ENCODE measurements at regions not wholly inside any gene's neighbourhood (a gene's known extent, or its start where the extent isn't known, plus 50 kb on each side); places are given as distances from the start of the nearest gene placed in this dataset.

DNA sequence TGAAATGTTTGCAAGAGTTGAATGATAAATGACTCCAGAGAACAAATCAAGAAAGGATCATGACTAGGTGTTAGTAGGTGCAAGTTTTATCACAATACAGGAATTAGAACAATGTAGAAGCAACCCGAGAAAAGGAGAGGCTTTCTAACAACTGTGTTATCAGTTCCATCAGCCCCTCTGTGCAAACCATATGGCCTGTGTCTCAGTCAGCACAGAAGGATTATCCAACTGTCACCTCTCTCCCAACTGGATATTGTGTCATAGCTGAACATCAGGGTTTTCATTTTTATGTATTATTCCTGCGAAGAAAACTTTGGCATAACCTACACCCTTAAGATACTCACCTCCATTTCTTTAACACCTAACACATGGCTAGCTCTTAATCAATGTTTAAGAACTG is 321.6 kb upstream of the RND3 start:
- H3K4me3 Mint-ChIP-seq, result no peak overlapping the region
- no peaks in the 10 kb centered on the region for H3K27me3 Mint-ChIP-seq
- Histone ChIP-seq H3K36me3 (ENCODE audit: insufficient read depth, low read length) (no peaks in the 10 kb centered on the region), H3K4me3 (ENCODE audit: low read length) (no peak overlapping the region), H3K27me3 (ENCODE audit: control insufficient read depth in 1 of 2, insufficient read depth in 2 of 2, low read length in 2 of 2) (no peaks in the 10 kb centered on the region), H3K27ac (ENCODE audit: low read depth in 1 of 2, low read length in 2 of 2) (no peak overlapping the region), H3K9me3 (ENCODE audit: control insufficient read depth in 1 of 2, insufficient read depth in 1 of 2, low read length in 2 of 2) (no peaks in the 10 kb centered on the region), H3K4me1 (ENCODE audit: insufficient read depth, low read length) (no peaks in the 10 kb centered on the region)
- no peaks in the 10 kb centered on the region for H3K36me3 Mint-ChIP-seq (ENCODE audit: low read depth)
- POLR2A ChIA-PET, result no interaction called here
- H3K27ac Mint-ChIP-seq, result no peak overlapping the region
- no peaks in the 10 kb centered on the region for H3K9me3 Mint-ChIP-seq
- CTCF ChIA-PET, result no interaction called here
- H3K4me1 Mint-ChIP-seq (ENCODE audit: low read depth), result no peaks in the 10 kb centered on the region
- no peak for ATAC-seq (ENCODE audit: poor library complexity)
- intact Hi-C loops (cut with DNase I, micrococcal nuclease), result no loop called here
- no peak for DNase-seq
- TF ChIP-seq, protein P1, sequence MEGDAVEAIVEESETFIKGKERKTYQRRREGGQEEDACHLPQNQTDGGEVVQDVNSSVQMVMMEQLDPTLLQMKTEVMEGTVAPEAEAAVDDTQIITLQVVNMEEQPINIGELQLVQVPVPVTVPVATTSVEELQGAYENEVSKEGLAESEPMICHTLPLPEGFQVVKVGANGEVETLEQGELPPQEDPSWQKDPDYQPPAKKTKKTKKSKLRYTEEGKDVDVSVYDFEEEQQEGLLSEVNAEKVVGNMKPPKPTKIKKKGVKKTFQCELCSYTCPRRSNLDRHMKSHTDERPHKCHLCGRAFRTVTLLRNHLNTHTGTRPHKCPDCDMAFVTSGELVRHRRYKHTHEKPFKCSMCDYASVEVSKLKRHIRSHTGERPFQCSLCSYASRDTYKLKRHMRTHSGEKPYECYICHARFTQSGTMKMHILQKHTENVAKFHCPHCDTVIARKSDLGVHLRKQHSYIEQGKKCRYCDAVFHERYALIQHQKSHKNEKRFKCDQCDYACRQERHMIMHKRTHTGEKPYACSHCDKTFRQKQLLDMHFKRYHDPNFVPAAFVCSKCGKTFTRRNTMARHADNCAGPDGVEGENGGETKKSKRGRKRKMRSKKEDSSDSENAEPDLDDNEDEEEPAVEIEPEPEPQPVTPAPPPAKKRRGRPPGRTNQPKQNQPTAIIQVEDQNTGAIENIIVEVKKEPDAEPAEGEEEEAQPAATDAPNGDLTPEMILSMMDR (IDR thresholded peaks at IDR 0.05), result no peak

DNA sequence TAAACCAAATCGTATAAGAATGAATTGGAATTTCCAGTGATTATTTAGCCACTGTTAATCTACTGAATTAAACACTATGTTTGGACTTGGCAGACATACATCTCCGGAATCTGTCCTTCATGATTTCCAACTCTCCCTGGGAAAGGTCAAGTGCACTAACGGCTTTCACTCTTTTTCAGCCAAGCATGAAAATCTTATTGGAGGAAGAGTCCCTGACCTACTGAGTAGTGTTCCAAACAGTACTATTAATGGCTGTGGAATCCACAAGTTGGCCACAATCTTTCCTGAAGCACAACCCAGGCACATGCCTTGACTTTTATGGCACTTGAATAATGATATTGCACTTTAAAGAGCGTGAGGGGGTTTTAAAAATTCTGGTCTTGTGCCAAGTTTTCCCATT is 318.9 kb upstream of the RND3 start:
- ATAC-seq (ENCODE audit: poor library complexity) (no peak), DNase-seq (no peak)
- Mint-ChIP-seq H3K4me1 (ENCODE audit: low read depth) (no peaks in the 10 kb centered on the region), H3K4me3 (no peak overlapping the region), H3K27ac (no peak overlapping the region), H3K36me3 (ENCODE audit: low read depth) (no peaks in the 10 kb centered on the region), H3K9me3 (no peaks in the 10 kb centered on the region), H3K27me3 (no peaks in the 10 kb centered on the region)
- no peaks in the 10 kb centered on the region for H3K36me3 ChIP-seq (ENCODE audit: insufficient read depth, low read length)
- TF ChIP-seq, protein P1 (IDR thresholded peaks at IDR 0.05), result no peak
- H3K4me3 ChIP-seq (ENCODE audit: low read length), result no peak overlapping the region
- CTCF ChIA-PET, result no interaction called here
- POLR2A ChIA-PET, result no interaction called here
- intact Hi-C loops (cut with DNase I, micrococcal nuclease), result no loop called here
- no peak overlapping the region for H3K27ac ChIP-seq (ENCODE audit: low read depth in 1 of 2, low read length in 2 of 2)
- peaks cover 0 to 3% of the 10 kb centered on the region in 2 experiments for H3K9me3 ChIP-seq (ENCODE audit: control insufficient read depth in 1 of 2, insufficient read depth in 1 of 2, low read length in 2 of 2)
- no peaks in the 10 kb centered on the region for H3K4me1 ChIP-seq (ENCODE audit: insufficient read depth, low read length)
- H3K27me3 ChIP-seq (ENCODE audit: control insufficient read depth in 1 of 2, insufficient read depth in 2 of 2, low read length in 2 of 2), result no peaks in the 10 kb centered on the region

DNA sequence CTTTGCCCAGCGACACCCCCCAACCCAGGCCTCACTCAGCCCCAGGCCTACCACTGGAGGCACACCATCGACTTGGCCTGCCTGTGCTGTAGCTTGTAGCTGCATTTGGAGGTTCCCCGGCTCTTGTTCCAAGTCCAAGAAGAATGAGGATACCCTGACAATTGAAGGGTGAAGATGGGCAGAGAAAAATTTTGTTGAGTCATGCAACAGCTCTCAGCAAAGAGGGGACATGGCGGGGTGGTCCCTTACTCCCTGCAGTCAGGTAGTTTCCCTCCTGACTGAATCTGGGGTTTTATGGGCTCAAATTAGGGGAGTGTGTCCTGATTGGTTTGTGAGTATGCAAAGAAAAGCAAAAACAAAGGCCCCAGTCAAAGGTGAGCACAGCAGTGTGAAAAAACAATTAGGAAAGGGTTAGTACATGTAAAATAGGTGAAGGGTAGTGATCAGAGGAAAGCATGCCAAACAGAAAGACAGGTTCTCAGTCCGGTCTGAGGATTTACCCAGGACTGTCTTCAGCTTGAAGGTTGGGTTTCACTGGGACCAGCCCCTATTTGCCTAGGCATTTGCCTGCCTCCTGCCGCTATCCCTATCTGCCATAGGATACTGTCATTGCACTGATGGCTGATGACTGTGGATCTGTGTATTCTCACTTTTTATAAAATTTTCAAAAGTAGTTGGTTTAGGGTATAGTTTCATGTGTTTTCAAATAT is 316.4 kb upstream of the RND3 start:
- intact Hi-C loops (cut with DNase I, micrococcal nuclease), result no loop called here
- H3K4me1 ChIP-seq (ENCODE audit: insufficient read depth, low read length), result no peaks in the 10 kb centered on the region
- ChIA-PET CTCF (no interaction called here), POLR2A (no interaction called here)
- Mint-ChIP-seq H3K36me3 (ENCODE audit: low read depth) (no peaks in the 10 kb centered on the region), H3K9me3 (no peaks in the 10 kb centered on the region), H3K4me3 (no peak overlapping the region), H3K27ac (no peak overlapping the region), H3K27me3 (no peaks in the 10 kb centered on the region), H3K4me1 (ENCODE audit: low read depth) (no peaks in the 10 kb centered on the region)
- no peaks in the 10 kb centered on the region for H3K36me3 ChIP-seq (ENCODE audit: insufficient read depth, low read length)
- ATAC-seq (ENCODE audit: poor library complexity), result no peak
- TF ChIP-seq, protein P1 (IDR thresholded peaks at IDR 0.05), result no peak
- peaks cover 0 to 3% of the 10 kb centered on the region in 2 experiments for H3K9me3 ChIP-seq (ENCODE audit: control insufficient read depth in 1 of 2, insufficient read depth in 1 of 2, low read length in 2 of 2)
- no peaks in the 10 kb centered on the region for H3K27me3 ChIP-seq (ENCODE audit: control insufficient read depth in 1 of 2, insufficient read depth in 2 of 2, low read length in 2 of 2)
- peak in 1 of 14 experiments; percentile 0 for DNase-seq
- no peak overlapping the region for H3K27ac ChIP-seq (ENCODE audit: low read depth in 1 of 2, low read length in 2 of 2)
- no peak overlapping the region for H3K4me3 ChIP-seq (ENCODE audit: low read length)

Measured in CD4-positive, alpha-beta T cell (primary cell).